CD1c-positive myeloid dendritic cell (primary cell): ENCODE measurements at regions not wholly inside any gene's neighbourhood (a gene's known extent, or its start where the extent isn't known, plus 50 kb on each side); places are given as distances from the start of the nearest gene placed in this dataset.

Experiments used
- DNase-seq: peaks from one replicate; pipeline ENCODE4 v3.0.0-alpha.2; 2016; ENCODE audit errors: extremely low spot score

DNA sequence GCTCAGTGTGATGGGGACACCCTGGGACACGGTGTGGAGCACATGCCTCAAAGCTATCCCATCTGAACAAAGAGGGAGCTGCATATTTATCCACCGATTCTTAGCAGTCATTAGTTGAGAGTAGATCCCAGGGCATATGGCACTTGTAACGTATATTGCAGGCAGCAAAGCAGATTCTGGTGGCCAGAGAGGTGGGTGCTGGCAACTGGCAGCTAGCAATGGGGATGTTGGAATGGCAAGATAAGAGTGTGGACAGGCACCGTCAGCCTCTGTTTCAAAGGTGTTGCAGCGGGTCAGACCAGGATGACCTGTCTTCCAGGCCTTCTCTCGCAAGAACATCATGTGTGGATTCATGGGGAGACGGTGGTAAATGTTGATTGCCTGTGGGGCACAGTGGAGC, 54.0 kb upstream of the ADRA1D start:
- no peak for DNase-seq

DNA sequence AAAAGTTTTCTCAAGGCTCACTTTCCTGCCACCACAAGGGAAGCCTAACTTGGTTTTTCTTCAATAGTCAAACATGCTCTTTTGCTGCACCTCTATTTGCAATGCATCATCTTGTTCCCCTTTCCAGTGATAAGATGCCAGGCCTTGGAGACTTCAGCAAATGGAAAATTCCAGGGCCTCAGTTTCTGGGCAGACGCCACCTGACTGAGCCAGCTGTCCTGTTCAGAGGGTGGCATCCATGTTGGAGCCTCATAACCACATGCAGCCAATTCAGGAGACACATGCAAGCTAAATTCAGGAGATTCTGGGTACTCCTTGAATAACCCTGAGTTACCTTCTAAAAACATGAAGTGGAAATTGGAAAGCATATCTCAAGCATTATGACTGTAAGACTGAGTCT, 51.8 kb upstream of the ADRA1D start:
- no peak for DNase-seq

DNA sequence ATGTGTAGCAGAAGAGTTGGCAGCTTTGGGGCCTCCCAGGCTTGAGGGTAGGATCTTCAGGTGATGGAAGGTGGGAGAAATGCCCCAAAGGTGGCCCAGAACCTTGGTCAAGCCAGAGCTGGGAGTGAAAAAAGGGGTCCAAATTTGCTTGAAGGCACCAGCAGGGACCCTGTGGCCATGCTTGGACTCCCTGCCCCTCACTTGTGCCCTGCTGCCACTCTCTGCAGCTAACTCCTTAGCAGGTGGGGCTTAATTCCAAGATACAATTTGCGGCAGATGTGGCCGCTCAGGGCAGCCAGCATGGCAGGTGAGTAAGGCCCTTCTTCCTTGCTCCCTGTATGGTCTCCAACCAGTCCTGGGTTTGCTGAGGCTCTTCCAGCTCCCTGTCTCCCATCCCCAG, 51.3 kb upstream of the ADRA1D start:
- DNase-seq, result no peak

DNA sequence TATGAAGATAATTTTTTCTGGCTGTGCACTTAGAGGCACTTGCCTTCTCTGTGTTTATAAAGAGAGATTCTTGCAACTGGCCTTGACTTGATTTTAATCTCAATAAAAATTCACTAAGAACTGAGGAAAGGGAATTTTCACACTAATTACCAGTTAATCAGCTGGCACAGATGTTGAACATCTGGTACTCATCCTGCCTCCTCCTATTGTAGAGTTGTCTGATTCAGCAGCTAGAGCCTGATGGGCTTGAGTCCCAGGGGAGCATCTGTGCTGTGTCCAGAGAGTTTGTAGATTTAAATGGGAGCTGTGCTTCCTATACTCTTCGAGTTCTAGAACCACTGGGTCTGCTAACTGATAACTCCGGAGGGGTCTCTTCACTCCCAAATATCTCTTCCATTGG, 50.7 kb upstream of the ADRA1D start:
- DNase-seq, result no peak

DNA sequence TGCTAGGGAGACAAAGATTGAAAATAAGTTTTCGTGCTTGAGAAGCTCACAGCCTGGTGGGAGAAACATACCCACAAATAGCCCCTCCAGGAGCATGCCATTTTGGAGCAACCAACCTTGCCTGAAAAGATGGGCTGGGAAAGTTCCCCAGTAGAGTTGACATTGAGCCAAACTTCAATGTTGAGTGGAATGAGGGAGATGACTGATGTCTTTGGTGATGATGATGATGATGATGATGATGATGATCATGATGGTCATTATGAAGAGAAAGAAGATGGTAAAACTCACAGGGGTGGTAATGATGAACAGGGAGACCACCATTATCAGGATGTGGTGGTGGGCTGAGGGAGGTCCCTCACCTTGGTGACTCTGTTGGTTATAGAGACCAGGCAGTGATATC, 50.1 kb upstream of the ADRA1D start:
- no peak for DNase-seq
